ENCODE measurements at regions not wholly inside any gene's neighbourhood (a gene's known extent, or its start where the extent isn't known, plus 50 kb on each side); places are given as distances from the start of the nearest gene placed in this dataset.

DNA sequence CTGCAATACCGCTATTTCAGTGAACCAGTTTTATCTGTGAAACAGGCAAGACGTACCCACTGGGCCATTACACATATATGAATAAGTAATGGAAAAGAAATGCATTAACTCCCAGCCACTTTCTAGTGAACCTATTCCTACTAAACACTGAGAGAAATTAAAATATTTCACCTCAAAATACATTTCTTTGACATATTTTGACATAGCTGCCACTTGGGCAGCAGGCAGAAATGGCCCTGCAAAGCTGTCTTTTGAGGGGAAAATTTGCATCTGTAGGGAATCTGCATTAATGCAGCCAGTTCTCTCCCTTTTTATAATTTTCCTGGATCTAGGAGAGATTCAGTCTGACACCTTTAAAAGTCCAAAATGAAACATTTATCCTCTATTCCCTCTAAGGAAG, 714.8 kb upstream of the POM121L12 start:
- no peak for DNase-seq

DNA sequence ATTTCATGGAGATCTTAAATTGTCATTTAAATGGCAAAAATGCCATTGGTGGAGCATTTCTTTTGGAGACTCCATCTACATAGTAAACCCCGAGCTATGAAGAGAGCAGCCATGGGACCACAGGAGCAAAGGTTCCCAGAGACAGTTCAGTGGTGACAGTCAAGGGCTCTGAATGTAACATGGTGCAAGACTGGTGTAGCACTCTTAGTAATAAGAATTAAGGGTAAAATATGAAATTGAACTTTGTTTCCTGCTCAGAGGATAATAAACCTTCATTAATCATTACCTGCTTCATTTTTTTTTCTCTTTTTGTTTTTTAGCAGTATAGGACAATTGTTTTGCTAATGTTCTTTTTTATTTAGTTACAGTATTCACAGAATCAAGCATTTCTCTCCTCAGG, 717.5 kb upstream of the POM121L12 start:
- DNase-seq = no peak

DNA sequence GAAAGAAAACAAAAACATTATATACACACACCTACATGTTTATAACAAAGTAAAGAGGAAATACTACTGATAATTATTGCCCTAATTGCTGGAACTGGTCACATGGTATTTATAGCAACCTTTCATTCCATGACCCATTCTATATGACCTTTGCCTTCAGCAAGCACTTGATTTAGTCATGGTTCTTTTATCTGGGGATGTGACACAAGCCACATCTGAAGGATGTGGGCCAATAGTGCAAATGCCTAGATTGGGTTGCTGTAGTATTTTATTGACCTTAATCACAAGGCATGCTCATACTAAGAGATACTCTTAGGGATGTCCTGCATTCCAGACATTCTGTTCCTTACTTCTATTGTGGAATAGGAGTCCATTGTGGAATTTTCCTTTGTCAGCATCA, 723.5 kb upstream of the POM121L12 start:
- no peak for DNase-seq

DNA sequence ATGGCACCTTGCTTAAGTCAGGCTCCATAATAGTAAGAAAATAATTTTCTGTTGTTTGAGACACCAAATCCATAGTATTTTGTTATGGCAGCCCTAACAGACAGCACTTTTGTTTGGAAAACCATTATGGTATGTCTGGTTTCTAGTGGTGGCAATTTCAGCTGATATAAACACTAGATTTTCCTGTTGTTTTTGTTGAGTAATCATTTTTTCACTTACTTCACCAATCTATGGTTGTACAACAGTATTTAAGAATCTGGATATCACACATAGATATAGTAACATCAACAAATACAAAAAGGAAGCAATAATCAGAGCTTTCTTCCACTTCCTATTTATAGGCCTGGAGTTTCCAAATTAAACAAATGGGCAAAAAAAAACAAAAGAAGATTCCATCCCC, 725.8 kb upstream of the POM121L12 start:
- DNase-seq = no peak

DNA sequence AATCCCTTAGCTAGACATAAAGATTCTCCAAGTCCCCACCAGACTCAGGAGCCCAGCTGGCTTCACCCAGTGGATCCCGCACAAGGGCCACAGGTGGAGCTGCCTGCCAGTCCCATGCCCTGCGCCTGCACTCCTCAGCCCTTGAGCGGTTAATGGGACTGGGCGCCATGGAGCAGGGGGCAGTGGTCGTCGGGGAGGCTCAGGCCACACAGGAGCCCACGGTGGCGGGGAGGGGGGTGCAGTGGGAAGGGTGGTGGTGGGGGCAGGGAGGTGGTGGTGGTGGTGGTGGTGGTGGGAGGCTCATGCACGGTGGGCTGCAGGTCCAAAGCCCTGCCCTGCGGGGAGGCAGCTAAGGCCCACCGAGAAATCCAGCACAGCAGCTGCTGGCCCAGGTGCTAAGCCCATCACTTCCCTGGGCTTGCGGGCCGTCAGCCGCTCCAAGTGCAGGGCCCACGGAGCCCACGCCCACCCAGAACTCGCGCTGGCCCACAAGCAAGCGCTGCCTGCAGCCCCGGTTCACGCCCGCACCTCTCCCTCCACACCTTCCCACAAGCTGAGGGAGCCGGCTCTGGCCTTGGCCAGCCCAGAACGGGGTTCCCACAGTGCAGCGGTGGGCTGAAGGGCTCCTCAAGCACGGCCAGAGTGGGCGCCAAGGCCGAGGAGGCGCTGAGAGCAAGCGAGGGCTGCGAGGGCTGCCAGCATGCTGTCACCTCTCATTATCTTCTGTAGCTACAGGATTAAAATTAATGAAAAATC, 732.5 kb upstream of the POM121L12 start:
- DNase-seq = no peak

DNA sequence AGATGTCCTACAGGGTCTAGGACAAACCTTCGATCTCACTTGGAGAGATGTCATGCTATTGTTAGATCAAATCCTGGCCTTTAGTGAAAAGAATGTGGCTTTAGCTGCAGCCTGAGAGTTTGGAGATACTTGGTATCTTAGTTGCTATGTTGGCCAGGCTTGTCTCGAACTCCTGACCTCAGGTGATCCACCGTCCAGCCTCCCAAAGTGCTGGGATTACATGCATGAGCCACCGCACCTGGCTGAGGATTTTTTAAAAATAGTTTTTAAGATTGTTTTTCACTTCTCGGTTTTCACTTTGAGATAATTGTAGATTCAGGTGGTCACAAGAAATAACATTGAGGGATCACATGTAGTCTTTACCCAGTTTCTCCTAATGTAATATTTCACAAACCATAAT, 738.3 kb upstream of the POM121L12 start:
- DNase-seq = no peak

DNA sequence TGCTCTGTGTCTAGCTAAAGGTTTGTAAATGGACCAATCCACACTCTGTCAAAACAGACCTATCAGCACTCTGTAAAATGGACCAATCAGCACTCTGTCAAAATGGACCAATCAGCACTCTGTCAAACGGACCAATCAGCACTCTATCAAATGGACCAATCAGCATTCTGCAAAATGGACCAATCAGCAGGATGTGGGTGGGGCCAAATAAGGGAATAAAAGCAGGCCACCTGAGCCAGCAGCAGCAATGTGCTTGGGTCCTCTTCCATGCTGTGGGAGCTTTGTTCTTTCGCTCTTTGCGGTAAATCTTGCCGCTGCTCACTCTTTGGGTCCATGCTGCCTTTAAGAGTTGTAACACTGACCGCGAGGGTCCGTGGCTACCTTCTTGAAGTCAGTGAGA, 740.5 kb upstream of the POM121L12 start:
- no peak for DNase-seq

DNA sequence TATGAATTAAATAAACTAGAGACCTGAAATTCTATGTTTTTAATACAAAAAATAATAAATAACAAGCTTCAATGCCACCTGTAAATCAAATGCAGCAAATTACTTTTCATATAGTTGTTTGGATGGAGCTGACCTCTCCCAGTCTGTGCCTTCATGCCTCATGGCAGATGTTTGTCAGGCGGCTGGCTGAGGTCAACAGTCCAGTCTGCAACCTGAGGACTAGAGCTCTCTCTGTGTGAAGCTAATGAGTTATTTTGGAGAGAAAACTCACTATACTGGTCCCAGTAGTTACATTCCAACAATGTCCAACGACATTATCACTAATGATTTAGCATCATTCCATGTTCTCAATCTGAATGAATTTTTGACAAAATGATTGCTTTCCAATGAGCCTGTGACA, 746.2 kb upstream of the POM121L12 start:
- DNase-seq = no peak

DNA sequence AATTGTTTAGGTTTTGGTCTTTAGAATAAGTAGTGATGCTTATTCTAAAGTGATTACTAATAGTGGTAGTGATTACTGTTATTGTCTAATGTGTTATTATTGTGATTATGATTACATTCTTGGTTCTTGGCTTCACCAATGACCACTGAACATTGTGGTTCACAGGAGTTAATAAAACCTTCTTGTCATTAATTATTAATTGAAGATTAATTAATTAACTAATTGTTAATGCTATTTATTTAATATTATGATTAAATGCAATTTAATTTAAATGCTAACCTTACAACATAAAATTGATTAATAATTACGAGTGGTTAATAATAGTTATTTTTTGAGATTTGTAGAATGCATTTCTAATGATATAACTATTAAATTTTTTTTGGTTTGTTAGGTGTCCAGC, 747.7 kb upstream of the POM121L12 start:
- DNase-seq = no peak

DNA sequence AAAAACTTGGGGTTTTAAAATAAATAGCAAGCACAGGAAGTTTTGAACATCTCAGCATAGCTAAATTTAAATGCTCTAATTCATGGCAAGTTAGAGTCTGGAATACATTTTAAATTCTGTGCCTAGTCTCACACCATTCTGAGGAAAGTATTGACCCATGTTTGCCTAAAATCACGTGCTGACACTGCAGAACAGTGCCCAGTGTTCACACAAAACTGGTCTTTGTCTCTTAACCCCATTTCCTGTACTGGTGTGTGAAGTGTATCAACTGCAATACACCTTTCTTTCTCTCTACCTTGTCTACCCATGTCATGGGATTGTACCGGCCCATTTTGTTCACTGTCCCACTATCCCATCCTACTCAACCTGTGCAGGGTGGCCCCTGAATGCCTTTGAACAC, 749.7 kb upstream of the POM121L12 start:
- DNase-seq = no peak

DNA sequence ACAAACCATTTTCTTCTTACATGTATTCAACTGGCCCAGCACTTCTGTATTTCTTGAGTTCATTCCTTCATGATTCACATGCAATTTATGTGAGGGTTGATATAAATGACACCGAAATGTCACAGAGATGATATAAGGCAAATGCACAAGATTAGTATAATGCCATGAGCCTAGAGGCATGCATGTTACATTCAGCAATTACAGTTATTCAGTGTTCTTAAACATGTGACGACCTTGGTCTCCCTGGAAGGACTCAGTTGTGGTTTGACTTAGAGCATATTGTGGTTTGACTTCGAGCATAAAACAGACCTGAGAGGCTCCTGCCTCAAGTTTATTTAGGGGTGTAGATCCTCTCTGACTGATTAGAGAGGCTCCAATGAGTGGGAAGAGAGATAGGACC, 752.1 kb upstream of the POM121L12 start:
- DNase-seq = no peak

DNA sequence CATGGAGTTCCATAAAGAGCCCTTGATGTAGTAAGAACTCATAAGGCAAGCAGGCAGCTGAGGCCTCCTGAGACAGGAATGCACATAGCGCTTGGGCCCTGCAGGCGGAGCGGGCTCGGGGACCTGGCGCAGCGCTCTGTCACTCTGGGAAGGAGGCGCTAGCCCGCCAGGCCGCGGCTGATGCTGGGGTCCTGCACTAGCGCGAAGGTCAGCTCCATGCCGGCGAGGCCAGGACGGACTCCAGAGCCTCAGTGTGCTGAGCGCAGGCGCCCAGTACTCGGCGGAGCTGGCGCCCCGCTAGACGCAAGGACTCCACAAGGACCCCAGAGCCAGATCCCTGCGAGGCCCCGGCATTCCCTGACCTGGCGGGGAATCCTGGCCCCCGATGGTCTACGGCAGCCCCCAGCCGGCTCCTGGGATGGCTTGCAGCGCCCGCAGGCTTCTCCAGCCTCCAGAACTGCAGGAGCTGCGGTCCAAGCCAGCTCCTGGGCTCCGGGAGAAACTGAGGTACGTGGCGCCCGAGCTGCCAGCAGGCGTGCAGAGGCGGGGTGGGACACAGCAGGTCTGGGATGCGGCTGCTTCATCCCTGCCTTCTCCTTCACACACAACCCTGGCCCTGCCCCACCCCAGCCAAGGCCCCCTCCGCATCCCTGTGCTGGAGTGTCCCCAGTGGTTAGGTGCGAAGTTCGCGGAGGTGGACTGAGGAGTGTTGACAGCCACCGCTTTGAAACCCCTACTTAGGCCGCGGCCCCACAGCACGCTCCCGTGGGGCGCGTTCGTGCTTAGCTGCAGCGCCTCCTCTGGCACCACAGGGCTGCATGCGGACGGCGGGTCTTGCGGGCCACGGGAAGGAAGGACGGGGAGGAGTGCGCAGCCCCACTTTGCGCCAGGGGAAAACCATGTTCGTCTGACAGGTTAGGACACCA, 761.5 kb upstream of the POM121L12 start:
- no peak for DNase-seq

DNA sequence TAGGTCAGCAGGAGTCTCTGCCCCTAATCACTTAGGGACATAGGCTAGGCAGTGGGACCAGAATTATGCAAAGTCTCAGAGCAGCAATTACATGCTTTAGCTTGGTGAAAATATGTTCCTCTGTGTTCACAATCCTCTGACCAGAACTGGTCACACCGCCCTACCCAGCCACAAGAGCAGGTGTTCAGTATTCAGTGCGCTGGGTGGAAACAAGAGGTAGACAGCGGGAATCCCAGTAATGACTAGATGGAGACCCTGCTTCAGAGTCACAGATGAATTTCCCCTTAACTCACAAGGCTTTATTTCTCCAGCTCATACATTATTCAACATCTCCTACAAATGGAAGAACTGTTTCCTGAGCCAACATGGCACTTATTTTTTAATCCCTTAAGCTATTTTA, 763.7 kb upstream of the POM121L12 start:
- DNase-seq = no peak

DNA sequence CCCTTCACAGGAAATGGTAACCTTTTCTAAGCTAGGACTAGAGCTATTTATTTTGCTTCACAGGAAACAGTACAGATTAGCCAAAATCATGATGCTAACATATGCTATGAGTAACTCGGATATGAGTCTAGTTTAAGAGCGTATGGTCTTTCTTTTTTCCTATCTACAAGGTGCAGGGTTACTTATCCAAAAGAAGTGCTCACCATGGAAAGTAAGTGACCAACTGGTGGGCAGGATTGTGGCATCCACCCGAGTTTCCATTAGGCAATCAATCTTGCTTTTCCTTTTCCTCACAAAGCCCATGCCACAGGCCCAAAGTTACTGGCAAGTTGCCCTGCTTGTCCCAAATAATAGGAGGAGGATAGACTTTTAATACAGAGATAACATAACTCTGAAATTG, 765.1 kb upstream of the POM121L12 start:
- no peak for DNase-seq

DNA sequence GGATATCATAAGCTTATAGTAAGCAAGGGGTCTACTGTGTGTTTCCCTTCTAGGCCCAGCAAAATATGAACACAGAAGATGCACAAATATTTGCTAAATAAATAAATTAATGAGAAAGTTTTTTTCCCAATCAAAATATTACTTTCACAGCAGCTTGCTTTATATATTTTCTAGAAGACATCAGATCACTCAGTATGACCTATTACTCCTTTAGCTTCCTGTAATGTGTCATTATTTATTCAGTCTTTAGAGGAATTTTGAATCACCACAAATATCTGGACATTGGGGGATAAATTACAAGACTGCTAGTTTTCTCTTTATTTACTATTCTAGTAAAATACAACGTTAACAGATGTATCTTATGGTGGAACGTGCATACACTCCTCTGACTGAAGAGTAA, 765.8 kb upstream of the POM121L12 start:
- no peak for DNase-seq

DNA sequence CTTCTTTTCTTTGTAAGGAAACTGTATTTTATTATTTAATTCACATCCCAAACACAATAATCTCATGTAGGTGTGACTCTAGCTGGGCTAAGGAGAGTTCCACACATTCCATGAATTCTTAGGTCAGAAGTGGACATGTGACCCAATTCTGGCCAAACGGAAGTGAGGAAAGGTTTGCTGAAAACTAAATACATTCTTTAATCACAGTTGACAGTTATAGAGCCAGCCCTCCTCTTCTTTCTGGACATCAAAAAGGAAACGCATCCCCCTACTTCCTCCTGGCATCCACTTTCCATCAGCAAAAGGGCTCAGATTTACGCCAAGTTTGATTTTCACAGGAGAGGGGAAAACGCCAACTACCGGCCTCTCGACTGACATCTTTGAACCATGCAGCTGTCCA, 774.4 kb upstream of the POM121L12 start:
- no peak for DNase-seq

DNA sequence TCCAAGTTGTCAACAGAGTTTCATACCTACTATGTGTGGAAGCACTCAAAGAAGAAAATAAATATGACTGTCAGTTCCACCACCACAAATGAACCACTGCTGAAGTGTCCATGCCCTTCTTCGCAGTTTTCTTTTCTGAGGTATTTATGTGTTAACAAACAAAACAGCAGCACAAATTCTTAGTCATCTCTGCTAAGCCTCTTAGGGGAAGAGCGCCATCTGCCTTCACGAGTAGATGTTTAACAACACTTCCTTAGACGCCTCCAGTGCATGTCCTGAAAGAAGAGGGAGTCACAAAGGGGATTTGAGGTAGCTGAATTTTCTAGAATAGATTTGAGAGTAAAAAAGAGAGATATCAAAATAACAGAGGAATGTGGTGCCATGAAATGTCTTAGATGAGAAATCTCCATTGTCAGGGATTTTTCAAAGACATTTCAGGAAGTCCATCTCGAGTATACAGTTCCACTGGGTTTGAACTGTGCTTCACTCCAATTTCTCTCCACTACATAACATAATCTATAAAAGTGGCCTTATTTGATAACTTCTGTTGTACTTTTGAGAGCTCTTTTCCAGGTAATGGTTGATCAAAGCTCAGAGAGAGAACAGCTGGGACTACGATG, 775.3 kb upstream of the POM121L12 start:
- DNase-seq = no peak

DNA sequence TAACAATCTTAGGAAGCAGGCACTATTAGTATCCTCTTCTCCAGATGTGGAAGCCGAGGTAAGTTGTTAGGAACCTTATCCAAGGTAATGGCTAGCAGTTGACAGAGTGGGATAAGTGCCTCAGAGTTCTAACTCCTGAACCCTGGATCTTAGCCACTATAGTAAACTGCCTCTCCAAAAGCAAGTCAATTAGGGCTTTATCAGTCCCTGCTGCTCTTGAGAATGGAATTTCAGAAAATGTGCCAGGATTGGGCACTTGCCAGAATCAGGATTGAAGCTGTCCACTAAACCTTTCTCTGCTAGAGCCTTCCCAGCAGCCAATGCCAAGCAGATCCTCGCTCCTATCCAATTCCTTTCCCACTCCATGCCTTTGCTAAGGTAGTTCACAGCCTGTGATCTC, 777.5 kb upstream of the POM121L12 start:
- no peak for DNase-seq

DNA sequence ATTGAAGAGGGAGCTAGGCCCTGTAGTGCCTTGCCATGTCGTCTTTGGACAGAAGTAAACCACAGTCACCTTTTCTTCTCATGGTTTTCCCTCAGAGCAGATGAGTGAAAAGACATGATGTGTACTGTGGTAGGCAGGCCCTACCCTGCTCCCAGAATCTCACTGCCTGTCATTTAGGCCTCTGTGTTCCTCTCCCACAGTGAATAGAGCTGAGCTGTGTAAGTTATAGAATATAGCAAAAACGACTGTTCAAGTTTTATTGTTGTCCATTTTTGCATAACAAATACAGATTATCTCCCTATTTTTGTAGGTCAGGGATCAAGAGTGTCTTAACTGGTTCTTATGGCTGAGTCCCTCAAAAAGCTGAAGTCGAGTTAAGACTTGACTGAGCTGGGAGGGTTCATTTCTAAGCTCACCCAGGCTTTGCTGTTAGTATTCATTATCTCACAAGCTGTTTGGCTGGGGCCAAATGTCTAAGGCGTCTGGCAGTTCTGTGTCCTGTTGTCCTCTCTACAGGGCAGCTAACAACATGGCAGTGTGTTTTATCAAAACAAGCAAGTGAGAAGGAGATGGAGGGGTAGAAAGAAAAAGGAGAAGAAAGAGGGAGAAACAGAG, 780.9 kb upstream of the POM121L12 start:
- DNase-seq = no peak

DNA sequence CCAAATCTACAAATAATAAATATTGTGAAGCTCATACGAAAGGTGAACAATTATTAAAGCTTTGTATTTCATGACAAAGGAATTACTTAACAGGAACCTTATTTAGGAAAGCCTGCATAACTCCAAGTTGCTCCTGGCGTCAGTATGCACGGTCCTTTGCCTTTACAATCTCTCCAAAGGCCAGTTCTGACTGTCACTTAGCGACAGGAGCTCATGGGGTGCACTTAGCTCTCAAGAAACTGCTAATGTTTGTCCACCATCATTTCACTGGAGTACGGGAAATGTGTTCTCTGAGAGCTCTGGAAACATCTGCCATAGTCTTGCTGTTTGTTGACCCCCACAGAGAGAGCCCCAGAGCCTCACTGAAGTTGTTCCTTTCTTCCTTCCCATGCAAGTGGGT, 781.5 kb upstream of the POM121L12 start:
- no peak for DNase-seq

DNA sequence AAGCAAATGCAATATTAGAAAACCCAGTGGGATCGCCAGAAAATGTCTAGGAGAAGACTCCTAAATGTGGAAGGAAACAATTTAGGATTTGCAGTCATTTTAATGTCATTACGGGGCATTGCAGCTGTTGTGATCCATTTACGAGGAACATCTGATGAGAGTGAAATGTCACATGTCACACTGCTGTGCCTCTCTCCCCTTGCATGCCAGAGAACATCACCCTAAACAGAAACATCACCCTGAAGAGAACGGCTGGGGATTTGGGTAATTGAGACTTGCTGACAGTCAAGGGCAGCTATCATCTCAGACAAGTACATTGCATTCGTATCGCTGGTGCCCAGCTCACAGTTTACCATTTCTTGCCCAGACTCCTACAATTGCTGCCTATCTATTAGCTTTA, 785.7 kb upstream of the POM121L12 start:
- DNase-seq = no peak

DNA sequence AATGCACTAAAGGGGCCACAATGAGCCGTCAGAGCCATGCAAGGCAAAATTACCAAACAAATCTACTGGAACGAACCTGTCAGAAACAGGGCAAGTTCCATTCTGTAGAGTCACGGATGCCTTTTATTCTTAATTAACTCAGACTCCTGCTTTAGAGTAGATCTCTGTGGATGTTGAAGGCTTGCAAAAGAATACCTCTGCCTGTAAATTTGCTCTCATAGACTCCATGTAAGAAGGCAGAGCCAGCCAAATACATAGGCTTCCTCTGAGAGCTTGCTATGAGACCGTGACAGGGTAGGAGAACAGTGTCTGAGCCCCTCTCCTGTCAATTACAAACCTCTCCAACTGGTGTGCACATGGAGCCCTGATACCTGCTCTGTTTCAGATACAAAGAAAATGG, 787.9 kb upstream of the POM121L12 start:
- DNase-seq = no peak

DNA sequence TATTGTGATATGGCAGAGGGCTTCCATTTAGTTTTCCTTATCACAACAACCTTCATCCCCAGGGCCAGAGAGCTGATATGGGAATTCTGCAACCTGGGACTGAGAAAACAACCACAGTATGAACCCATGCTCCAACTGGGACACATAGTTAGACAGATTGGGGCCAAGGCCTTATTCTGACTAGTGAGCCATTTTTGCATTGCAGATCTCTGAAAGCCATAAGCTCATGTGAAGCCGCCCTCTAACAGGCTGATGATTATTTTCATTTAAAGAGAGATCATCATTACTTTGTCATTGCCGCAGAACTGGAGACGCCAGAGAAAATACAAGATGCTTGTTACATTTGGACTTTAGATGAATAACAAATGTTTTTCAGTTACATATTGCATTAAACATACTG, 791.7 kb upstream of the POM121L12 start:
- DNase-seq = no peak

DNA sequence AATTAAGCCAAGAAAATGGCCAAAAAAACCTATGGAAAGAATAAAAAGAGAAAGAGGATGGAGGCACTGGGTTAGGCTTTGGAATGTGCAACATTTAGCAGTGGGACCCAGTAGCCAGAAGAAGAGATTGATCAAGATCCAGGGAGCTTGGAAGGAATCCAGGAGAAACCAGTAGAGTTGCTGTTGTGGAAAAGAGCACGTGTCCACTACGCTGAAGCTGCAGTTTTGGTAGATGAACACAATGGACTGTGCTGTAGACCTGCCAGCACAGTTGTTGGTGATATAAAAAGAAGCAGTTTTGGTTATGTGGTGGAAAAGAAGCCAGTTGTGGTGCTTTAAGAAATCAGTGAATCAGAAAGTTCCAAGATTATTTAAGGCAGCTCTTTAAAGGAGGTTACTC, 802.2 kb upstream of the POM121L12 start:
- DNase-seq = no peak
